ENCODE measurements at regions not wholly inside any gene's neighbourhood (a gene's known extent, or its start where the extent isn't known, plus 50 kb on each side); places are given as distances from the start of the nearest gene placed in this dataset.
"Not testable (repeated sequence)": the region's sequence is repeated elsewhere in the genome, so short reads cannot be mapped to it uniquely, and the experiment has no call there.

DNA sequence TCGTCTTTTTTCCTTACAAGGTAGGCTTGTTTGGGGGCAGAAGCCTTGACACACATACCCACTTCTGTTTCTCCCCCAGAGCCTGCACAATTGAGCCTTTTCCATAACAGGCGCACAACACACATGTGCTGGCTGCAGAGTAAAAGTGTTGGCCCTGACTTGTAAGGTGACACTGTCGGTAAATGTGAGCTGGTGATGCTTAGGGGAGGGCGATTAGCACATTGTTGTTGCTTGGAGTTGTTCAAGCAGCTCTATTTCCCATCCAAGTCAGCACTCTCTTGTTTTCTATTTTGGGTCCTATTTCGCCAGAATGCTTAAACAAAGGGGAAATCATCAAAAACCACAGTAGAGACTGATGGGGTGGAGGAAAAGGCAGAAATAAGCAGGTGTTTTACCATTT lies 51.9 kb upstream of the PTPRJ start:
- FAIRE-seq, result no peak
- no peak for DNase-seq (ENCODE audit: low spot score)

DNA sequence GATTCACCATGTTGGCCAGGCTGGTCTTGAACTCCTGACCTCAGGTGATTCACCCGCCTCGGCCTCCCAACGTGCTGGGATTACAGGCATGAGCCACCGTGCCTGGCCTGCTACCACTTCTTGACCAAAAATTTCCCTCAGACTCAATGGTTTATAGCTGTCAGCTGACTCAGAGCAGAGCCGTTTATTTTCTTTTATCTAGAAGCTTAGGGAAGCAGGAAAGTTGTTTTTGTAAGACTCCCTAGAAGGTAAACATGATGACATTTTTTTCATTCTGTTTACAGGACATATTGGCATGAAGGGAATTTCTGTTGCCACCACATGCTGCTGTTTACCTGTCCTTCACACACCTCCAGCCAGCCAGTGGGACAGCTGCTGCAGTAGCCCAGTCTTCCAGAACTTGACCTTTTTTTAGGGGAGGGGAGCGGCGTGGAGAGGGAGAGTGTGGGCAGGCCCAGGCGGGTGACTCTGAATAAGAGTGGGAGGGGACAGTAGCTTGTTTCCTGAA lies 56.1 kb upstream of the PTPRJ start:
- DNase-seq (ENCODE audit: low spot score) (peak; percentile 87), FAIRE-seq (peak; percentile 67)

DNA sequence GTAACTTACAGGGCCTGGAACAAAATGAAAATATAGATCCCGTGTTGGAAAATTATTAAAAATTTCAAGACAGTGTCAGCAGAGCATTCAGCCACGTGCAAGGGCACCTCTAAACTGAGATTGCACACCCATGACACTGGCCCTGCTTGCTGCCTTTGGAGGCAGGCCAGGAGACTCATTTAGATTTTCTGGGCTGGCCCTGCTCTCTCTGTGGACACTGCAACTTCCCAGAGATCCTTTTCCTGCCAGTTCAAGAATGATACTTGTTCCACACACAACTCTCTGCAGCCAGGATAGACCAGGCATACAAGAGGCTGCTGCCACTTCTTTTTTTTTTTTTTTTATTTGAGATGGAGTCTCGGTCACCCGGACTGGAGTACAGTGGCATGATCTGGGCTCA lies 56.7 kb upstream of the PTPRJ start:
- FAIRE-seq, result no peak
- peak; percentile 13 for DNase-seq (ENCODE audit: low spot score)

DNA sequence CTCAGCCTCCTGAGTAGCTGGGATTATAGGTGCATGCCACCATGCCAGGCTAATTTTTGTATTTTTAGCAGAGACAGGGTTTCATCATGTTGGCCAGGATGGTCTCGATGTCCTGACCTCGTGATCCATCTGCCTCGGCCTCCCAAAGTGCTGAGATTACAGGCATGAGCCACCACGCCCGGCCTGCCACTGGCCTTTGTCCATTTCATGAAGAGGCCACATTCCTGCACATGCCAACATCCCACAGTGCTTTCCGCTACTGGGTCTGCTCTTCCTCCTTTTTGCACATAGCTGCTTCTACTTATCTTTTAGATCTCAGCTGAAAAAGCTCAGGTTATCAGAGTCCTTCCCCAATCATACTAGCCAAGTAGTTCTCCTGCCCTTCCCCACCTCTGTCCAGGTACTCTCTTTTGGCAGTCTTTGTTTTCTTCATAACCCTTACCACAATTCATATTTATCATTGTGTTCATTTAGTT lies 59.2 kb upstream of the PTPRJ start:
- not testable (repeated sequence) for FAIRE-seq; DNase-seq (ENCODE audit: low spot score)

DNA sequence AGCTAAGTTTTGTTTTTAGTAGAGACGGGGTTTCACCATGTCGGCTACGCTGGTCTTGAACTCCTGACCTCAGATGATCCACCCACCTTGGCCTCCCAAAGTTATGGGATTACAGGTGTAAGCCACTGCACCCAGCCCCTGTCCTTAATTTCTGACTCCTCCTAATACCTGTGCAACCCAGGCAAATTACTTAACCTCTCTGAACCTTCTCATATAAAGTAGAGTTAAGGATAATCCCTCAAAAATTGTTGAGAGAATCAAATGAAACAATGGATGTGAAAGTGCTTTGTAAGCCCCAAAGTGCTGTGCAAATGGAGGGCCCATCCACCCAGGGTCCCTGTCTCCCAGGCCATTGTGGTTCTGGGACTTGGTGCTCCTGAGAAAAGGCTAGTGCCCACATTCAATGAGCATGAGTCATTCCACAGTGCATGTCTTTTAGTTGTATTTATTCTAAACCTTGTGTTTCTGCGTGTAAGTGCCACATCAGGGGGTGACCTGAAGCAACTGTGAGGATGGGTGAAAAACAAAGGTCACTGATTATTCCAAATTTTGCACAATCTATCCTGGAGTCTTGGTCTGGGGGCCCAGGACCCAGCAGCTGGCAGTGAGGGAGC lies 61.4 kb upstream of the PTPRJ start:
- FAIRE-seq (no peak), DNase-seq (ENCODE audit: low spot score) (peak; percentile 49)

DNA sequence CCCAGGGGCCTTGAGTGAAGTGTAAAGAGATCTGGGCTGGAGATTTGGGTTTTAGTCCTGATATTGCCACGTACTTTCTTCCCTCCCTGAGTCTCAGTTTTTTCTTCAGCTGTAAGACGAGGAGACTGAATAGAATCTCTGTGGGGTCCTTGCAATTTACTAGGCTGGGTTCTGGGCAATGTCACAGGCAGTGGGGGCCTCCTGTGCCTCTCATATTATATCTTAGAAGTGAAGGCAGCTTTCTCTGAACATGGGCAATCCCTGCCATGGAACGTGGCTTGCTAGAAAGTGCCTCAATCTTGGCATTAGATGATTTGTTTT lies 62.0 kb upstream of the PTPRJ start:
- FAIRE-seq, result no peak
- no peak for DNase-seq (ENCODE audit: low spot score)

DNA sequence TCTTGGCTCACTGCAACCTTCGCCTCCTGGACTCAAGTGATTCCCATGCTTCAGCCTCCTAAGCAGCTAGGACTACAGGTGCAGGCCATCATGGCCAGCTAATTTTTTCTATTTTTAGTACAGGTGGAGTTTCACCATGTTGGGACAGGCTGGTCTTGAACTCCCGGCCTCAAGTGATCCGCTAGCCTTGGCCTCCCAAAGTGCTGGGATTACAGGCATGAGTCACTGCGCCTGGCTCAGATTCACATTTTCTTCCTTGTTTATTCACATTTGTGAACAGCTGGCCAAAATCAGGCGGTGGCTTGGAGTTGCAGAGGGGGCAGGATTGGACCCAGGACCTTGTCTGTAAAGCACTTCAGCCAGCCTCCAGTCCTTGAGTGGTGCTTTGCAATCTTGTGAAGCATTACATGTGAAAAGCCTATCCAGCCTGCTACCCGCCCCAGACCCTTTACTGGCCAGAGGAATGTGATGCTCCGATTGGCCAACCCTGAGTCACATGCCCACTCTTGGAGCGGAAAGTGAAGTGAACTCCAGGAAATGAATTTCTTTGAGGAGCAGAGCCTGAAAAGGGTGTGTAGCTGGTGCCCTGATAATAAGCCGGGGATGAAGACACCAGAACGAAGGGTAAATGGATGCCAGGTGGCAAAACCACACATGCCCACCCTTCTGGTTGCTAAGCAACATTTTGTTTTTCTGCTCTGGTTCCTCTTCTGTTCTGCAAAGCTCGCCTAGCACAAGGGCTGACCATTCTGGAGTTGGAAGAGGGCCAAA lies 62.6 kb upstream of the PTPRJ start:
- FAIRE-seq (no peak), DNase-seq (ENCODE audit: low spot score) (peak; percentile 15)

DNA sequence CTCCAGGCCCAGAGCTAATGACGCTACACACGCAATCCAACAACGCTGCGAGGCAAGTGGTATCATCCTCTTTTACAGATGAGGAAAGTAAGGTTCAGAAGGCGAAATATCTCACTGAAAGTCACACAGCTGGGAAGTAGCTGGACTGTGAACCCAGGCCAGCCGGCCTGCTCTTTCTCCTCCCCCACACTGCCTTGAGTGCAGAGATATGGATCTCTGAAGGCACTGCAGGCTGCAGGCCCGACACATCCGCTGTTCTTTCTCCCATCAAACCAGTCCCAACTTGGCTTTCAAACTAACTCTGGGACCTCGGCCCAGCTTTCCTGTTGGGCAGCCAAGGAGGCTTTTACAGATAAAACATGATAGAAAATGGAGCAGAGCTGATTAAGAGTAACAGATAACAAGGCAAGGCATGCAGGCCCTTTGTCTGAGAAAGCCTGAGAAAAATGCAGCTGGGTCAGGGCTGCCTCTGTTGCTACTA lies 64.0 kb upstream of the PTPRJ start:
- FAIRE-seq (no peak), DNase-seq (ENCODE audit: low spot score) (no peak)

DNA sequence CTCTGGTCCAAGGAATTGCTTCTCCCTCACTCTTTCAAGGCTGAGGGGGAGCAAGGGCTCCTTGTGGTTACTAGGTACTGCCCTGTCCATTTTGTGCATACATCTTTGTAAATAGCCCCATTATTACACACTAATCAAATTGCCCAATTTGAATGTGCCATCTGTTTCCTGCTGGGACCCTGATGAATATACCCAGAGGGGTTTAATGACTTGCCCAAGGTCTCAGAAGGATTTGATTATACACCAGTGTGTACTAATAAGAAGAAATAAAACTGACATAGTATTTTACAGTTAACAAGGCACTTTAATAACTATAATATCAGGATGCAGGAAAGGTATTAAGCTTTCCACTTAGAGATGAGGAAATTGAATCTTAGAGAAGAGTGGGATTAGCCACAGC lies 64.6 kb upstream of the PTPRJ start:
- FAIRE-seq (no peak), DNase-seq (ENCODE audit: low spot score) (no peak)

DNA sequence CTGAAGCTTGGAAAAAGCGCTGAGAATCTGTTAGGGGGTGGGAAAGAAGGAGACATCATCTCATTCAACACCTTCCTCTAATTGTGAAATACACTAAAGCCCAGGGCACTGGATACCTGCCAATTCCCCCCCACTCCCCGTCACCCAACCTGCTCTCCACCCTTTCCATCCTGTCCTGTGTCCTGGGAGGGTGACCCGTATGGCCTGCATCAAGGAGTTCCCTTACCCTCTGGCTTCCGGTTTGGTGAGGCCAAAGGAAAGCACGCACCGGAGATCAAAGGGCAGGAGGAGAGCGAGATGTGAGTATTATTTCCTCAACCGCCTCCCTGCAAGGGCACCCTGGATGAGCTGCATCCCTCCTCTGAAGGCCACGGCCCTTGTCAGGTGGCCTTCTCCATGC lies 65.0 kb upstream of the PTPRJ start:
- FAIRE-seq (no peak), DNase-seq (ENCODE audit: low spot score) (no peak)

DNA sequence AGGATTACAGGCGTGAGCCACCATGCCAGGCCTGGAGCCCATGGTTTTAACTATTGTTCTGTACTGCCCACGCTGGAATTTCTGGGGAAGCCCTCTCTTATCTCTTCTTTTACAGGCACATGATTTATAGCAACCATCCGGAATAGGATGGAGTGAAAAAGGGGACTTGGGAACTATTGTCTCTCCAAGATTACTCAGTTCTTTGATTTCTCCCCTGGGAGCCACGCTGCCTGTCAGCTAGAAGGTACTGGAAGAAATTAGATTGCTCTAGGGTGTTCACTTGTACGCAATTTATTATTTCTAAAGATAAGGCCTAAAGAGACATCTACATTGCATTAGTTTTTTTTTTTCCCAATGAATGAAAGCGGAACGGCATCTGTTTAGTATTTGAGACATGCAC lies 65.6 kb upstream of the PTPRJ start:
- DNase-seq (ENCODE audit: low spot score) (no peak), FAIRE-seq (no peak)

DNA sequence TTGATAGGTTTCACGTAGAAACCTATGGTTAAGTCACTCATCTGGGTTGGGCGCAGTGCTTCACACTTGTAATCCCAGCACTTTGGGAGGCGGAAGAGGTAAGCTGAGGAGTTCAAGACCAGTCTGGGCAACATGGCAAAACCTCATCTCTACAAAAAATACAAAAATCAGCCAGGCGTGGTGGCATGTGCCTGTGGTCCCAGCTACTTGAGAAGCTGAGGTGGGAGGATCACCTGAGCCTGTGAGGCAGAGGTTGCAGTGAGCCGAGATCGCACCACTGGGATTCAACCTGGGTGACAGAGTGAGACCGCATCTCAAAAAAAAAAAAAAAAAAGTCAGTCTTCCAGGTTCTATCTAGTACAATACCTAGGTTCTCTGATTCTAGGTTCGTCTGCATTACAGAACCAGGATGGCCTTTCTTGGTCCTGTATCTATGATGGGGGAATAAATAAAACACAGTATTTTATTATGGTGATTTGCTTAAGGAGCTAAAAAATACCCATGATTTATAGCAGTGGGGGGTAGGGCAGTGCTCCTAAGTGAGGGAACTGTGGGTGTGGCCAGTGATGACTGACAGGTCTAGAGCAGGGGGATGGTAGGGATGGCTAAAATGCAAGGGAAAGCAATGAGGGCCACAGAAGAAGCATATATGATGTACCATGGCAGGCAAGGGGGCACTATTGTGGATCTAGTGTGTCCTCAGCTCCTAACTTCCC lies 65.5 kb upstream of the NUP160 start:
- DNase-seq (ENCODE audit: low spot score), result no peak
- FAIRE-seq, result no peak

DNA sequence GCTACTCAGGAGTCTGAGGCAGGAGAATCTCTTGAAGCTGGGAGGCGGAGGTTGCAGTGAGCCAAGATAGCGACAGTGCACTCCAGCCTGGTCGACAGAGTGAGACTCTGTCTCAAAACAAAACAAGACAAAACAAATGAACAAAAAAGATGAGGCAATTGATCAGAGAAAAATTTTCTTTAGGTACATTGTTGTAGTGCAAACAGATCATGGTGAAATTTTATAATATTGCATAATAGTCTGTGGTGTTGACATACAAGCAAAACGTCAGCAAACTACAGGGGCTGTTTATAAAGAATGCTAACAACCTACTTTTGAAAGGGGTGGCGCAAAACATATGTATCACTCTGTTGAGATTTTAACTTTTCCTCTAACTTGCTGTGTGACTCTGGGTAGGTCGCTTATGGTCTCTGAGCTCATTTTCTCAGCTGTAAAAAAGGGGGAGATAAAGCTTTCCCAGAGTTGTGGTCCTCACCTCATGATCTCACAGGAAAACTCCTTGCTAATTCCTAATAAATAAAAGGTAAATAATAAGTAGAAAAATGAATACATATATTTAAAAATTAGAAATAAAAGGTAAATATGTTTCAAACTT lies 64.8 kb upstream of the NUP160 start:
- FAIRE-seq, result no peak
- no peak for DNase-seq (ENCODE audit: low spot score)

DNA sequence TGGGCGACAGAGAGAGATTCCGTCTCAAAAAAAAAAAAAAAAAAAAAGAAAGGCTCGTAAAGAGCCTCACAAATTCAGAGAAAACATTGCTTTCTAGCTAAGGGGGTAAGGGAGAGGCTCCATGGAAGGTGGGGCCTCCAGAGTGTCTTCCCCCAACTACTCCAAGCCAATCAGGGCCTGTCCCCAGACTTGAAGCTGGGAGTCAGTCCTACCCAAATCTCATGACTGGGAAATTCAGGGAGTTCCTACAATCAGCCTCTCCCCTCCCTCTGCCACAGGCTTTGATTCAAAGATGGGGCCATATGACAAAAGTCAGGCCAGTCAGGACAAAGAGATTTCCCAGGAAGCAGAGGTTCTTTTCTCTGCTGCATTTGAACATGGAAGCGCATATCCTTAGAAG lies 63.0 kb upstream of the NUP160 start:
- DNase-seq (ENCODE audit: low spot score) (no peak), FAIRE-seq (no peak)

DNA sequence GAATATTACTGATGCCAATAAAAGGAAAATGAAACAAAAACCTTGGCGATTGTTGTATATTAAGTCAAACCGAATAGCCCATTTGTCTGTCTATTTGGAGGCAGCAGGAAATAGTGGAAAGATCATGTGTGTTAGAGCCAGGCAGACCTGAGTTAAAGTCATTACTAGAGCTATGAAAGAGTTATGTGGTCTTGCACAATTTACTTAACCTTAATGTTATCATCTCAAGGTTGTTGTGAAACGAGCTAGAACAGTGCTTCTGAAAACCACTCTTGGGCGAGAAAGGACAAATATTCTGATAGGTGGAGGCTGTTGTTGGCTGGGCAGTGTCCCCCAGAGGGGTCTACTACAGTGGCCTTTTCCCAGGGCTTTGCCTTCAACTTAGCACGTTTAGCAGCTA lies 60.0 kb upstream of the NUP160 start:
- no peak for DNase-seq (ENCODE audit: low spot score)
- no peak for FAIRE-seq

DNA sequence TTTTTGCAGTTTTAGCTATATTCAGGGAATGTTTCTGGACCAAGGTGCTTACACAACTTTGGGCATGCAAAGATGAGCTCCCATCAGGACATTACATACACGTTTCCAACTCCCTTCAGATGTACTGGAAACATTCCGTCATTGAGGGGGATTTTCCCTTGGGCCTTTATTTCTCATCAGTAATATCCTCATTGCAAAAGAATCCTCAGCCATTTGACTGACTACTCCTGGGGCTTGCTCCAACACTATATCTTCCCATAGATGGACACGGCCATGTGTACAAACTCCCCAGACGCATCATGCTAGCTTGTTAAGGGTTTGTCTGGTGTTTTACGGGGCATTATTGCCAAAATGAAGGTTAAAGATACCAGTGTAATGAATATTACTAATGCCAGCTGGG lies 59.3 kb upstream of the NUP160 start:
- no peak for DNase-seq (ENCODE audit: low spot score)
- no peak for FAIRE-seq

DNA sequence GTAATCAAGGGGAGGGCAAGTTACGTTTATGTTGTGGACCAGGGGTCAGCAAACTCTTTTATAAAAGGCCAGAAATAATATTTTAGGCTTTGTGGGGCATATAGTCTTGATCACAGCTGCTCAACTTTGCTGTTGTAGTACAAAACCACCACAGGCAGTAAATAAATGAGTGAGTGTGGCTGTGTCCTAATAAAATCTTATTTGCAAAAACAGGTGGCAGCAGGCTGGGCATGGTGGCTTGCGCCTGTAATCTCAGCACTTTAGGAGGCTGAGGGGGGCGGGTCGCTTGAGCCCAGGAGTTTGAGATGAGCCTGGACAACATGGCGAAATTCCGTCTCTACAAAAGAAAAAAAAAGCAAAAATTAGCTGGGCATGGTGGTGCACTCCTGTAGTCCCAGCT lies 57.9 kb upstream of the NUP160 start:
- no peak for DNase-seq (ENCODE audit: low spot score)

DNA sequence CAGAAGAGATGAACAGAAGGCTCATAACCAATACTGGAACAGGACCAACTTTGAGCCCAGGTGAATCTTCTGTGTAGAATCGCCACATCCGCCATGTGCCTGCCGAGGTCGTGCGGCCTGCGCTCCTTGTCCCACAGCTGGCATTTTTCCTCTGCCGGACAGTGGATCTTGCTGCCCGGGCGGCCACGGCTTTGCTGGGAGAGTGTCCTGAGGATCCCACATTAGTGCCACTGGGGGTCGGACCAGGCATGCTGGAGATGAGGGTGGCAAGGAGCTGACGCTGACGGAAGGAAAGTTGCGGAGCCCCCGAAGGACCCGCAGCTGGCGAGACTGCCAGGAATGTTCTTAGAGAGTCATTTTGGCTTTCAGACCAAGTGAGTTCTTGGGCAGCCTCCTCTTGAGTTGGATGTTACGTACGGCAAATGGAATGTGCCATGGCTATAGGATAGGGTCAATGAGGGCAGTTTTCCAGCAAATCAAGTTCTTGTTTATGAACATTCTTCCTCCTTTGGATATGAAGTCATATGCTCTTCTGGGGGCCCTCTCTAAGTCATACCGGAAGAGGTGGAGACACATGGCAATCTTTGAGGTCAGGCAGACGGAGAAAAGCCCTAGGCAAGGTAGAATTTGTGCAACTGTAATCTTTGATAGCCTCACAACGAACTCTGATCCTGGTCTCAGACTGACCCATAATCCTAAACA lies 57.4 kb upstream of the NUP160 start:
- FAIRE-seq (no peak), DNase-seq (ENCODE audit: low spot score) (no peak)

More for the DNA sequence above, 57.9 kb upstream of the NUP160 start:
- no peak for FAIRE-seq

DNA sequence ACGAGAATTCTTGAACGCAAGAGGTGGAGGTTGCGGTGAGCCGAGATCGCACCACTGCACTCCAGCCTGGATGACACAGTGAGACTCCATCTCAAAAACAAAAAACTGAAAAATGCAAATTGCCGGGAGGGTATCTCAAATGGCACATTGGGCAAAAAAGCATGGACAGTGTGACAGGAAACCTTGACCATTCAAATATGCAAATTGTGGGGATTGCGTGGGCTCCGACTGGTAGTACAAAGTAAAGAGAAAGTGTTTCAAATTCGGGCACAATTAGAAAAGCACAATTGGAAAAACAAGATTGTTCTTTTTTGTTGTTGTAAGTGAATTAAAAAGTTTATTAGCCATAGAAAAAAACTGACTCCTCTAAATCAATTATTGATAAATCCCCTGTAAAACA lies 56.7 kb upstream of the NUP160 start:
- no peak for FAIRE-seq
- DNase-seq (ENCODE audit: low spot score), result no peak

DNA sequence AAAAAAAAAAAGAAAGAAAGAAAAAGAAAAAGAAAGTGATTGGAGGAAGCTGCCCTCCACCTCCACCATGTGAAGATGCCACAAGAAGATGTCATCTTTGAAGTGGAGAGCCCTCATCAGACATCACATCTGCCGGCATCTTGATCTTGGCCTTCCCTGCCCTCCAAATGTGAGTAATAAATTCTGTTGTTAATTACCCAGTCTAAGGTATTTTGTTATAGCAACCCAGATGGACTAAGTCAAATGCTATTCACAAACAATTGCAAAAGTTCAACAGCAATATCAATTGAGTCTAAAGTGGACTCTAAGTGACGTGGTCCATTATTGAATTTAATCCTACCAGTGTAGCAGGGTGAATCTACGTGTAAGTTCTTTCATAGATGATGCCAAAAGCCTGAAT lies 55.9 kb upstream of the NUP160 start:
- no peak for FAIRE-seq

DNA sequence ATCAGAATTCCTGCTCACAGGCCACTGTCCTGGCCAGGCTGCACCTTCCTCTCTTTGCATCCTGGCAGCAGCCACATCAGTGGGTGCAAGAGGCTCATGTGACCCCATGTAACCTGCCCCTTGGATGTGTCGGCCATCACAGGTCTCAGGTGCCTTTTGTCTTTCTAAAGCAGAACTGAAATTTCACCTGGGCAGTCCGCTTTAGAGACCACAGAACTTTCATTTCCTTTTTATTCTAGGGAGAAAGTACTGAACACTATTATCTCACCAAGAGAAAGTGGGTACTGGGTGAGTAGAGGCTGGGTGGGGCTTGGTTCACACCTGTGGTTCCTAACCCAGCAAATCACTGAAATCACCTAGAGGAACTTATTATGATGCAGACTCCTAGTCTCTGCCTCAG lies 51.7 kb upstream of the NUP160 start:
- FAIRE-seq (no peak), DNase-seq (ENCODE audit: low spot score) (no peak)

More for the DNA sequence above, 55.9 kb upstream of the NUP160 start:
- DNase-seq (ENCODE audit: low spot score), result no peak
